ENCODE measurements at regions not wholly inside any gene's neighbourhood (a gene's known extent, or its start where the extent isn't known, plus 50 kb on each side); places are given as distances from the start of the nearest gene placed in this dataset.
A peak's percentile ranks its signal among the peaks of the same experiment; 100 is the strongest.

DNA sequence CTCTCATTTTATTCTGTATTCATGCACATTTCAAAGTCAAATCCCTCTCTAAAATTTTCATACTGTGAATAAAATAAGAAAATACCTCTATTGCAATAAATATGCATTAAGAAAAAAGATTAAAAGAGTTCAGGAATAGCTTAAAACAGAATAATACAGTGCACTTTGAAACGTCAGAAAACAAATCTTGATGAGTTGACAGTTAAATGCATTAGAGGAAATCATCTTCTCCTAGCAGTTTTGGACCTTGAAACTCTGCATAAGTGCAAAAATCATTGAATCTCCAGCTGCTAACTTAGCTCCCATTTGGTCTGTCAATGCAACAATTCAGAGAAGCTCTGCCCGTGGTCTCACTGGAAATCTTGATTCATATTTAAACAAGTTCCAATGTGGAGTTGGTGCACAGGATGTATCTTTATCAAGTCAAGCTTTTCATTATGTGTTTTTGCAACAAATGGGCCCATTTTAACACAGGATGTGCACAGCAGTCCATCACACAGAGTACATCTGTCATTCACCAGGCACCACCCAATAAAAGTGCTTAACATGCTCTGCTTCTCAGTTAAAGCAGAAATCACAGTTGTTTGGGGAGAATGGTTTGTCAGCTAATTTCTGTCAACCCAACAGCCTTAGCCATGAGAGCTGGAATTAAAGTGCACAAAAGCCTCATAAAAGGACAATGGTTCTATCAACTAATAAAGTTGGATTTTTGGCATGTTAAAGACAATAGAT is 98.8 kb upstream of the ARRDC4 start:
- Histone ChIP-seq H2AFZ (ENCODE audit: low read depth, low read length) (no peak overlapping the region), H3K4me3 (no peak overlapping the region), H4K20me1 (replicated peaks; ENCODE audit: control insufficient read depth, insufficient read depth, low read length) (no peaks in the 10 kb centered on the region), H3K27ac (ENCODE audit: extremely low read depth, low read depth, low read length) (no peak overlapping the region), H3K36me3 (ENCODE audit: control insufficient read depth, insufficient read depth, low read length) (0 out of 3 replicates have a peak, but pooled peaks cover 2% of the 10 kb centered on the region), H3K79me2 (ENCODE audit: control insufficient read depth, insufficient read depth, low read length) (0 out of 3 replicates have a peak, but pooled peaks cover 2% of the 10 kb centered on the region), H3K4me1 (replicated peaks in 1 of 2; ENCODE audit: control insufficient read depth in 2 of 2, insufficient read depth in 2 of 2, low read length in 2 of 2) (no peaks in the 10 kb centered on the region), H3K9me3 (replicated peaks; ENCODE audit: control insufficient read depth, insufficient read depth, low read depth, low read length) (no peaks in the 10 kb centered on the region), H3K4me2 (ENCODE audit: insufficient read depth, low read length) (no peak overlapping the region), H3K9ac (ENCODE audit: insufficient read depth in 1 of 2, low read depth in 2 of 2, low read length in 2 of 2) (no peak overlapping the region), H3K9me1 (ENCODE audit: control insufficient read depth, insufficient read depth, low read length) (no peaks in the 10 kb centered on the region), H3K27me3 (ENCODE audit: control insufficient read depth in 2 of 2, insufficient read depth in 2 of 2, low read length in 2 of 2) (no peaks in the 10 kb centered on the region)
- no peak for DNase-seq (ENCODE audit: extremely low read depth in 1 of 4, low spot score in 3 of 4)
- intact Hi-C loops (cut with micrococcal nuclease): no loop called here
- no peak for FAIRE-seq
- ChIA-PET POLR2A (interaction anchor here (0.7 to 1.5 kb wide), 3 partner anchors 13 to 1618 kb away, joined by 3 read pairs; no protein-coding TSS in a partner anchor), CTCF (ENCODE audit: low intra/inter-chr PET ratio) (no interaction called here)
- in situ Hi-C loops (cut with MboI): no loop called here
- no TSS peak for BruUV-seq (replicated peaks)
- no peak for ATAC-seq
- 30% methylated on average over 2 of the region's 2 CpGs for WGBS (ENCODE audit: insufficient coverage, low coverage, missing lambda C conversion rate)
- TF ChIP-seq C11orf30 (IDR thresholded peaks at IDR 0.05; ENCODE audit: low read depth) (peak; percentile 31; the same call in 1 of the 2 replicates), ZNF316 (IDR thresholded peaks at IDR 0.05) (peak; percentile 56), ELF2 (CRISPR knock-in tag; IDR thresholded peaks at IDR 0.05) (no peak), FOXP1 (CRISPR knock-in tag; IDR thresholded peaks at IDR 0.05) (no peak), RUNX1 (IDR thresholded peaks at IDR 0.05; ENCODE audit: low read depth) (no peak), SREBF1 (IDR thresholded peaks at IDR 0.05; ENCODE audit: borderline replicate concordance, low read depth, low read length) (no peak), NR2C1 (IDR thresholded peaks at IDR 0.05) (no peak), NR2C1 (tag; IDR thresholded peaks at IDR 0.05) (no peak), TARDBP (IDR thresholded peaks at IDR 0.05) (no peak), HNRNPL (IDR thresholded peaks at IDR 0.05; ENCODE audit: low read depth, low read length) (no peak), MCM3 (IDR thresholded peaks at IDR 0.05) (no peak)
- TF ChIP-seq, protein P1, sequence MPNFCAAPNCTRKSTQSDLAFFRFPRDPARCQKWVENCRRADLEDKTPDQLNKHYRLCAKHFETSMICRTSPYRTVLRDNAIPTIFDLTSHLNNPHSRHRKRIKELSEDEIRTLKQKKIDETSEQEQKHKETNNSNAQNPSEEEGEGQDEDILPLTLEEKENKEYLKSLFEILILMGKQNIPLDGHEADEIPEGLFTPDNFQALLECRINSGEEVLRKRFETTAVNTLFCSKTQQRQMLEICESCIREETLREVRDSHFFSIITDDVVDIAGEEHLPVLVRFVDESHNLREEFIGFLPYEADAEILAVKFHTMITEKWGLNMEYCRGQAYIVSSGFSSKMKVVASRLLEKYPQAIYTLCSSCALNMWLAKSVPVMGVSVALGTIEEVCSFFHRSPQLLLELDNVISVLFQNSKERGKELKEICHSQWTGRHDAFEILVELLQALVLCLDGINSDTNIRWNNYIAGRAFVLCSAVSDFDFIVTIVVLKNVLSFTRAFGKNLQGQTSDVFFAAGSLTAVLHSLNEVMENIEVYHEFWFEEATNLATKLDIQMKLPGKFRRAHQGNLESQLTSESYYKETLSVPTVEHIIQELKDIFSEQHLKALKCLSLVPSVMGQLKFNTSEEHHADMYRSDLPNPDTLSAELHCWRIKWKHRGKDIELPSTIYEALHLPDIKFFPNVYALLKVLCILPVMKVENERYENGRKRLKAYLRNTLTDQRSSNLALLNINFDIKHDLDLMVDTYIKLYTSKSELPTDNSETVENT (CRISPR knock-in tag; IDR thresholded peaks at IDR 0.05): no peak
- TF ChIP-seq, protein P2, sequence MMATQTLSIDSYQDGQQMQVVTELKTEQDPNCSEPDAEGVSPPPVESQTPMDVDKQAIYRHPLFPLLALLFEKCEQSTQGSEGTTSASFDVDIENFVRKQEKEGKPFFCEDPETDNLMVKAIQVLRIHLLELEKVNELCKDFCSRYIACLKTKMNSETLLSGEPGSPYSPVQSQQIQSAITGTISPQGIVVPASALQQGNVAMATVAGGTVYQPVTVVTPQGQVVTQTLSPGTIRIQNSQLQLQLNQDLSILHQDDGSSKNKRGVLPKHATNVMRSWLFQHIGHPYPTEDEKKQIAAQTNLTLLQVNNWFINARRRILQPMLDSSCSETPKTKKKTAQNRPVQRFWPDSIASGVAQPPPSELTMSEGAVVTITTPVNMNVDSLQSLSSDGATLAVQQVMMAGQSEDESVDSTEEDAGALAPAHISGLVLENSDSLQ (IDR thresholded peaks at IDR 0.05): no peak

Measured in K562 (cell line).